Midbrain (tissue), 1 donor: ENCODE measurements at regions not wholly inside any gene's neighbourhood (a gene's known extent, or its start where the extent isn't known, plus 50 kb on each side); places are given as distances from the start of the nearest gene placed in this dataset.

Experiments used
- DNase-seq: peaks from one replicate; lab custom pipeline; 2025; lab: John Stamatoyannopoulos, UW

- DNase-seq = no peak
These were observed 59.5 kb upstream of the DYRK2 start for GRCh38 chr12:67589078-67589477.

DNA sequence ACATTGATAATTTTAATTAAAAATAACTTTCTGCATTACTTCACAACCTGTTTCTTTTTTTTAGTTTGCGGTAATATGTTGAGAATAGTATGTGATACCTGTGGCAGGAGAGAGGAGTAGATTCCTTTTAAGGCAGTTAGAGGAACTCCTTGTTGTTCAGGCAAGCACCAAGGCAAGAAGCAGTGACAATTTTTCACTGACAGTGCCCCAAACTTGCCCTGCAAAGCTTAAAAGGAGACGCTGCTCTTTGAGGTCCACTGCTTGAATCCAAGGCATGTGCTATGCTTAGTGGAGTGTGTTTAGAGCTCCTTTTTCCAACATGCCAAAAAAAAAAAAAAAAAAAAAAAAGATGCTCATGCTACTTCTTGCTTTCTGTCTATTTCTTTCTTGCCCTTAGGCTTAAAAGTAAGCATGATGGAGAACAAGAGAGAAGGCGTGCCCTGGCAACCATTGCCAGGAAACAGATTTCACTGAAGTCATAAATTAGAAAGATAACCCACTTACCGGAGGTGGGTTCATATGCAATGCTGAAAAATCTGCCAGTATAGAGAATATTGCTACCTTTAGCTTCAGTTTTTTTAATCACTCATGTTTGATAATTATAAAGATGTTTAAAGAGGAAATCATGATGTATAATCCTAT is 58.3 kb upstream of the DYRK2 start:
- DNase-seq = no peak

GRCh38 chr12:67592228-67593011 is 56.1 kb upstream of the DYRK2 start:
- DNase-seq = no peak

DNA sequence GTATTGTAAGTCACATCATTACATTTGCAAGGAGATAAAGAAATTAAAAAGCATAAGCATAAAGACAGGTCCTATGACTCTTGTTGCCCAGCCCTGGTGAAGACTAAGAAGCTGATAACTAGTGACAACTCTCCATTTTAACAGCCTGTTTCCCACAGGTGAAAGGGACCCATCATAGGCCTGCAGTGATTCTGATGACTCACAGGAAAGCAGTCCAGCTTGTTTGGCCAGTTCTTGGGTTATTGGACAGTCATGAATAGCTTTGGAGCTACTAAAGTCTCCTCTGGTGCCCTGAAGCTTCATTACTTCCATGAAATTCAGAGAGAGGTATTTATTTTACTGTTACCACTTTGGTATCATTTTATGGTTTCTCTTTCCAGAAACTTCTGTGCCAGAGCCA is 55.5 kb upstream of the DYRK2 start:
- DNase-seq = no peak

- DNase-seq = no peak
These were observed 54.8 kb upstream of the DYRK2 start for GRCh38 chr12:67593461-67594330.

DNA sequence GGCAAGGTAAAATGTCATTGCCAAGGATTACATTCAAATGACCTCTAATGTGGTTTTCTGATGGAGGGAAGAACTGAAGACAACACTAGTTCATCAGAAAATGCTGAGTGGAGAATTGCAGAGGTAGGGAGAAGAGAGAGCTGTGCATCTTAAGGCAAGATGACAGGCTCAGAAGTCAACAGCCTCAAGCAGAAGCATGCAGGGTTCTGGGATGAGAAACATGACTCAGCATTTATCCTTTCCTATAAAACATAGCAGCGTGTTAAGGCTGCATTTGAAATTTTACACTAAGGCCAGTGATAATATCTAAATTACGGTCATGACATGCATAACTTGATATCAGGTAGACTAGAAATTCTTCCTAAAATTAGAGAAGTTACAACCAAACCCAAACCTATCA is 53.7 kb upstream of the DYRK2 start:
- DNase-seq = no peak

DNA sequence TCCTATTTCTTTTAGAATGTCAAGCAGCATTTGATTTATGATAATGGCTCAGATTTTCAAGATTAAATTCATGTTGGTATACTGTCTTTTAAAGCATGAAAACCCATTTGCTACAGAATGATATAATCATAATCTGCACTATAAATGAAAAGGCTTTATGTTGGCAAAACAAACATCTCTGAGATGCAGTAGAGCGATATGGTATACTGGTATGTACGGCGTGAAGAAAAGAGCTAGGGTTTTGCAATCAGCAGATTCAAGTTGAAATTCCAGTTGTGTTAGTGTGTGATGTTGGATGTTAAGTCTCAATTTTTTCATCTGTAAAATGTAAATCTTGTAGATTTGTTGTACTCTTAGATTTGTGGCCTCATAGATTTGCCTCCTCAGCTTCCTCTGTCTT is 53.2 kb upstream of the DYRK2 start:
- no peak for DNase-seq

GRCh38 chr12:67598598-67598997 is 49.9 kb upstream of the DYRK2 start:
- no peak for DNase-seq
